Endometrium (tissue), 2 donors: ENCODE measurements at regions not wholly inside any gene's neighbourhood (a gene's known extent, or its start where the extent isn't known, plus 50 kb on each side); places are given as distances from the start of the nearest gene placed in this dataset.
A peak's percentile ranks its signal among the peaks of the same experiment; 100 is the strongest.

Experiments
- FAIRE-seq: peaks from 2 replicates; lab custom pipeline; 2012; peaks lifted over from hg19 to GRCh38; lab: Jason Lieb, UNC
- donor health status: control.
- donor health status: control.

DNA sequence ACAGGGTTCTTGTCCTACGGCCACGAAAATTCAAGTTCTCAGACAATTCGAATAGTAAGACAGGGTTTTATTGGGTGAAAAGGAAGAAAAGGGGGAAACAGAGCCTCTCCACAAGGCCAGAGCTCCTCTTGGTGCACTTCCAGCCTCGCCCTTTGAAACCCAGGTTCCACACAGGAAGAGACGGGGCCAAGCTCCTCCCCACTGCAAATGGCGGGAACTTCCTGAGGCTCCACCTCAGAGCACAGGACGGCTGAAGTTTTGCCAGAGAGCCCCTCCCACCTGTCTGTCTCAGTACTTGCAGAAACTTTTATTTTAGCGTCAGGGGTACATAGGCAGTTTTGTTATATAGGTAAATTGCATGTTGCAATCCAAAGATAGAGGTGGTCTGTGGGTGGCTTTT is 165.7 kb upstream of the CDH8 start:
- no peak for FAIRE-seq

DNA sequence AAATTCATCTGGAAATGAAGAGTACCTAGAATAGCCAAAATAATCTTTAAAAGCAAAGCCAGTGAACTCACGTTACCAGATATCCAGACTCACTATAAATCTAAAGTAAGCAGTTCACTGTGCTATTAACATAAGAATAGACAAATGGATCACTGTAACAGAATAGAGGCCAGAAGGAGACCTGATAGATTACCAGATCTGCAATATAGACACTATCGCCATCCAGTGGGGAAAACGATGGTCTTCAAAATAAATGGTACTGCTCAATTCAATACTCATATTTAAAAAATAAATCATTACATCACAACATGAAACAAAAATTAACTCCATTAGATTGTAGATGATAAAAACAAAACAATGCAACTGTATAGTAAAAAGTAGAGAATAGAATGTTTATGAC is 158.6 kb upstream of the CDH8 start:
- FAIRE-seq: no peak

GRCh38 chr16:62190426-62190825 is 154.2 kb upstream of the CDH8 start:
- peak; percentile 21 for FAIRE-seq

- FAIRE-seq: no peak
Observed at GRCh38 chr16:62177351-62178203, 141.3 kb upstream of the CDH8 start.

- no peak for FAIRE-seq
Observed at GRCh38 chr16:62170642-62171041, 134.4 kb upstream of the CDH8 start.

- no peak for FAIRE-seq
Observed at GRCh38 chr16:62167551-62167950, 131.3 kb upstream of the CDH8 start.

DNA sequence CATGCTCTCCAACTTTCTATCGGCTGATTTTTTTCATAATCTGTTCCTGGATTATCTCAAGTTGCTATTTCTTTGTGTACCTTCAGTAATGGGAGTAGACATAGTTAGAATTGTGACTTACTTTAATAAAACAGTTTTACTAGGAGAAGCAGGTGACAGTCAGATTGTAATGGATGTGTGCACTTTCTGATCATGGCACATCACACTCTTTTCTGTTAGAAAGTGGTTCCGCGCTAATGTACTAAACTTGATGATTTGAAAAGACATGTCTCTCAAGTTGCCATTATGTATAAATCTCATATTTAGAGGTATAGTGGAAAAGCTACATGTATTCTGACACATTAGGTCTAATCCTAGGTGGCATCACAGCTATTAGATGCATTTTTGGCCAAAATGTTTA is 121.3 kb upstream of the CDH8 start:
- no peak for FAIRE-seq

DNA sequence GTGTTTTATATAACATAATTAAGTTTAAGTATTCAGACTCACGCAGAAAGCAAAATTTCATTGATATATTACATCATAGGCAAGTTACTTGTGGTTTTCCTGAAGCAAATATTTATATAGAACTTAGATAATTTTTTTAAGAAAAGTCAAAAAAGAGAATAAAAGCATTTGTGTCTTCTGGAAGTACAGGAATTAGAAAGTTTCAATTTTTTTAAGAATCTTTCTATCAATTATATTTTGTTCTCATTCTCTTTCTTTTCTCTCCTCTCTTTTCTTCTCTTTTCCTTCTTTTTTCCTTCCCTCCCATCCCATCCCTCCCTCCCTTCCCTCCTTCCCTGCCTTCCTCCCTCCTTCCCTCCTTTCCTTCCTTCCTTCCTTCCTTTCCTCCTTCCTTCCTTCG is 120.7 kb upstream of the CDH8 start:
- no peak for FAIRE-seq

GRCh38 chr16:62149631-62150030 is 113.4 kb upstream of the CDH8 start:
- no peak for FAIRE-seq

DNA sequence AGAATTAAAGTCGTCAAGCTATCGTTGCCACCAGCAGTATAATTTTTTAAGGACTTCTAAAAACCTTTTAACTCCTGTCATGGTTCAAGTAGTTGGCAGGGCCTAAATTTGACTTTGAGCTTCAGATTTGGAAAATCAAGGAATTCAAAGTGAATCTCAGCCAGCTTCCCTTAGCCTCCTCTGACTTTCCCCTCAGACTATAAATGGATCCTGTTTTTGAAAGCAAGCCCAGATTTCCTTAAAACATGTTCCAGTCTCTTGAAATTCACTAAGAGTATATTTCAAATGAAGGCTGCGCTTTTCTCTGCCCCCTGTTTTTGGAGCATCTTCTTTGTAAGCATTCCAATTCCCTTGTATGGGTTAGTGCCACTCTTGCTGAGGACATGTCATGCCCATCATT is 101.8 kb upstream of the CDH8 start:
- FAIRE-seq: no peak

- no peak for FAIRE-seq
Observed at GRCh38 chr16:62135911-62136310, 99.7 kb upstream of the CDH8 start.

- no peak for FAIRE-seq
Observed at GRCh38 chr16:62135446-62135845, 99.2 kb upstream of the CDH8 start.

DNA sequence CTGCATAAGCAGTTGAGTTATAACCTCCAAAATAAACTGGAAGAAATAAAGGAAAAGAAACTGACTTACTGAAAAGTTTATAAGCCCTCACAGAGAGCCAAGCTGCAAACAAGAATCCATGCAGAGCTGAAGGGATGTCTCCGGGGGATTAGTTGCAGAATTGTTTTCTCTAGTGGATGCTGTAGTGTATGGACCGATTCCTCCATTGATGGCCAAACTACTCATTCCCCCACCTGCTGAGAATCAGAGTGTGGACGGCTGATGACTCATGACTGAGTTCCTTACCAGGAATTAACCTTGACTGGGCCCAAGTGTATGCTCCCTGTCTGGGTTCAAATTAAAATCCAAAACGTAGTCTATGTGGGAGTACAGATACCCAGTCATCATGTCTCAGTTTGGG is 93.9 kb upstream of the CDH8 start:
- FAIRE-seq: no peak

DNA sequence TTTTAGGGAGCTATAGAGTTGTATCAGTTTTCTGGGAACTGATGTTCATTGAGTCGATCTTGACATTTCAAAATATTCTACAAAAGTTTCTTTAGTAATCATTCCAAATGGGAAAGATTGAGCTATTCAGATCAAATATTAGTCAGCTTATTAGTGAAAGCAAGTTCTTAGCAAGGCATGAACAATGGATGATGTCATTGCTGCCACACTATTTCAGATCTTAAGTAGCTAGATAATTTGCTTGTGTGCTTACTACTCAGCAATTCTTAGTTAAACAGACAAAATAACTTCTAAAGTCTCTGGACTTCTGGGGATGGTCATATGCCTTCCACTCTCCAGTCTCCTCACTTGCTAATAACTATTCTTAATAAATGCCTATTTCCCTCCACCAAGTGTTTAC is 69.0 kb upstream of the CDH8 start:
- FAIRE-seq: no peak

DNA sequence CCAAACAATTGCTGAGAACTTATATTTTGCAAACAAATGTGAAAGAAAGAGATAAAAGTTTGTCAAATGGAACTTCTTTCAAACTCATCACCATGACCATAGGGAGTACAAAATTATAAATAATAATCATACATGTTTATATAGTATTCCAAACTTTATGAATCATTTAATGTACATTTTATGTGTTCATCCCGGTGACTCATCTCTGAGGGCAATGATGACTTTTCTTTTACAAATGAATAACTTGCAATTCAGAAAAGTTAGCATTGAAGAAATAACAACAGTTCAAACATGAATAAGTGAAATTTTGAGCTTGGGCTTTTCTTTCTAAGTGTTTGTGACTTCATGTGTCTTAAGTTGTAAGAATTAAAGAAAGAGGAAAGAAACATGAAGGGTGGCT is 66.3 kb upstream of the CDH8 start:
- no peak for FAIRE-seq

- FAIRE-seq: no peak
Observed at GRCh38 chr16:62100651-62101050, 64.4 kb upstream of the CDH8 start.

DNA sequence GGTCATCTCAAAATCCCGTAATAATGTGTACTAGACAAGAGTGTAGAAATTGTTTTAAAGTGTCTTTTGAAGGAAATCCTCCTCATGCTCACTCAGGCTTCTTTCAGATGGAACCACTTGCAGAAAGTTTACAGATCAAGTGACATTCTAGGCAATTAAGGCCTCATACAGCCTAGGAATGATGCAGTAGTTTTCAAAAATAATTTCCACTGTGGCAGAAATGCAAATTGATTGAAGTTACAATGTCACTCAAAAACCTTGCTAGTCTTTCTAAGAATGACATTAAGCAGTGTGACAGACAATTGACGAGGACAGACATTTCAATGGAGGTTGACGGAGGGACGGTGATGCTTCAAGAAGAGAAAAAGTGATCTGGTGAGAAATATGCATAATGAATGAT is 53.5 kb upstream of the CDH8 start:
- no peak for FAIRE-seq

DNA sequence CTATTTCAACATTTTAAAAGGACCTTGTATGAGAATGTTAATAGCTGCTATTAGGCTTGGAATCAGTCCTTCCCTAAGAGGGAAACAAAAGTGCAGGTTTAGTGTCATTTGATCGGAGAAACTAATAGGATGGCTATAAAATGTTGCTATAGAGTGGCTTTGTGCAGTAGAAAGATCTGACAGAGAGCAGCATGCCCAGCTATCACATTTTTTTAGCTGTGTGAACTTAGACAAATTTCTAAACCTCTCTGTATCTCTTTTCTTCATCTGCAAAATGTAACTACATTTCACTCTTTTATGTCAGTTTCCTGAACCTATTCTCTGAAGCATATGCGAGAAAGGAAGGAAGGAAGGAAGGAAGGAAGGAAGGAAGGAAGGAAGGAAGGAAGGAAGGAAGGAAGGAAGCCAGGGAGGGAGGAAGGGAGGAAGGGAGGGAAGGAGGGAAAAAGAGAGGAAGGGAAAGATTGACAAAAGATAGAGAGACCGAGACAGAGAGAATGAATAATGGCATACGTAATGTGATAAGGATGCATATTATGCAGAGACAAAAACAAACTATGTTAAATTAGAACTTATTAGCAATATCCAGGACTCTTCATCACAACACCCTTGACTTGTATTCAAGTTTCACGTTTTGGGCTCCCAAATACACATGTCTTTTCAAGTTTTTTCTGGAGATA is 52.6 kb upstream of the CDH8 start:
- no peak for FAIRE-seq
